ENCODE measurements at regions not wholly inside any gene's neighbourhood (a gene's known extent, or its start where the extent isn't known, plus 50 kb on each side); places are given as distances from the start of the nearest gene placed in this dataset.

DNA sequence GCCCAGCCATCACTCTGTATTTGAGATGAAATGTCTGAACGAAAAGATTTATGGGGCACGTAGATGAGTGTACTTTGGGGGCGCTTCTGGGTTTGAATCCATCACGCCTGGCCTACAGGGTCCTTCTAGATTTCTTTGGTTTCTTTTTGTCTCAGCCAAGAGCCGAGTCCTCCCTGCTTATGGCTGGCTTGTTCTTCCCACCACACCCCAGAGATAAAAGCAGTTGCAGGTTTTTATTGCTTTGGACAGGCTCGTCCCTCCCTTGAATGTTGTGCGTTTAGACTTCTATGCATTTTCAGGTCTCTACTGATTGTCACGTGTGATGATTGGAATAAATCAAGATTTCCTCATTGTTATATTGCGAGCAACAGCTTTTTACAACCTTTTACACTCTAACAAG is 104.8 kb upstream of the CHRNA7 start:
- no peak for DNase-seq

DNA sequence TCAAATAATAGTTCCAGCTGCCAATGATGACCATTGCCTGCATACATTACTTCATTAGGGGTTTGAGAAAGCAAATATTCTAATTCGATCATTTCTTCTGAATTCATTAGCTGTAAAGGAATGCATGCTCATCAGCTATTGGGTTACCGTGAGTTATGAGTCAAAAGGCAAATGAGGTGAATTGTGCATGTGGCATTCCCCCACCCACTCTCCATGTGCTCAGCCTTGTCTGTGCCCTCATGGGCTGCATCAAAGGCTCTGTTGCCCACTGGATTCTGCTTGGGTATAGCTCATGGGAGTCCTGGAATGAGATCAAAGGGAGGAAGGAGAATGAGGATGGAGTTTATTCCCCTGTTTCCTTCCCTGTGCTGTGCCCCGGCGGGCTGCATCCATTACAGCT is 99.3 kb upstream of the CHRNA7 start:
- DNase-seq: peak; percentile 63

DNA sequence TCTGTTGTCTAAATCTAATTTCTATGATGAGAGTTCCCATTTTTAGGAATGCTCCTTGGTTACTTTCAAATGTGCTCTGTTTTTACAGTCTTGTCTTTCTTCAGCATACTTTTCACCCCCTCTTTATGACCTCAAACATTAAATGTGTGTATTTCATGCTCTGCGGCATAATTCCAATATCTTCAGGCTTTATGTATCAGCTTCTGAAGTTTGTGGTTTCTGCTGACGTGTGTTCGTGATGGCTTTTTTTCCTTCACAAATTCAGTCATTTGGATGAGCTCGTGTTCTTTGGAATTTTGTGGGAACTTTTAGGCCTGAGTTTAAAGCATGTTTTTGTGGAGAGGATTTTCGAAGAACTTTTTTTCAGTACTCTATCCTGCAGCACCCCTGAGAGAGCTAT is 97.7 kb upstream of the CHRNA7 start:
- no peak for DNase-seq

DNA sequence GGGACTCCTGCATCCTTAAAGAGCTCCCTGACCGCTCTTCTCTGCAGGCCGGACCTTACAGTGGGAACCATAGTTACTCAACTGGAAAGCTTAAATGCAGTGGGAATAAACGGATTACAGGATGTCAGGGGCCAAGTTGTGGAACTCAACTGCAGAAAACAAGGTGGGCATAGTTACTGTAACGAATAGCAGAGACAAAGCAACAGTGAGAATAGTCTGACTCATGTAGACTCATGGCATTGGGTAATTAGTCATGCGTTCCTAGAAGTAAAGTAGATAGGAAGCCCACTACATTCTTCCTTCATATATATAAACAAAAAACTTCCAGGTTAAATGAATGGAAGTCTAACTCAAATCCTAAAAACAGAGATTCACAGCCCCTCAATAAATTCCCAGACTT is 95.5 kb upstream of the CHRNA7 start:
- DNase-seq: no peak

DNA sequence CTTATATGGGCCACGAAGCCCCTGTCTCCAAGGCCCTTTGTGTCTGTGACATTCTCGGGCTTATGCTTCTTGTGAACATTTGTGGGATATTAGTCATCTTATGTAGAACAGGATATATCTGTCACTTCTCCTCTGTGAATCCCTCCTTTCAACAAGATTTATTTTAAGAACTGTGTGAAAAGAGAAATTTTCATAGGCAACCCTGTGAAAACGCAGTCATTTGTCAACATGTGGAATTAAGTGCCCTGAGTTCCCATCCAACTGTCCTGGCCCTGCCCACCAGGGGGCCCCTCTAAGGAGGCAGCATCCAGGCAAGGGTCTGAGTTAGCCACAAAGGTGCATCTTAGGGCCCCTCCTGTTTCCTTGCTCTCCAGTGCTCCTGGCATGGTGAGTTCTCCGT is 76.8 kb upstream of the CHRNA7 start:
- DNase-seq: no peak

DNA sequence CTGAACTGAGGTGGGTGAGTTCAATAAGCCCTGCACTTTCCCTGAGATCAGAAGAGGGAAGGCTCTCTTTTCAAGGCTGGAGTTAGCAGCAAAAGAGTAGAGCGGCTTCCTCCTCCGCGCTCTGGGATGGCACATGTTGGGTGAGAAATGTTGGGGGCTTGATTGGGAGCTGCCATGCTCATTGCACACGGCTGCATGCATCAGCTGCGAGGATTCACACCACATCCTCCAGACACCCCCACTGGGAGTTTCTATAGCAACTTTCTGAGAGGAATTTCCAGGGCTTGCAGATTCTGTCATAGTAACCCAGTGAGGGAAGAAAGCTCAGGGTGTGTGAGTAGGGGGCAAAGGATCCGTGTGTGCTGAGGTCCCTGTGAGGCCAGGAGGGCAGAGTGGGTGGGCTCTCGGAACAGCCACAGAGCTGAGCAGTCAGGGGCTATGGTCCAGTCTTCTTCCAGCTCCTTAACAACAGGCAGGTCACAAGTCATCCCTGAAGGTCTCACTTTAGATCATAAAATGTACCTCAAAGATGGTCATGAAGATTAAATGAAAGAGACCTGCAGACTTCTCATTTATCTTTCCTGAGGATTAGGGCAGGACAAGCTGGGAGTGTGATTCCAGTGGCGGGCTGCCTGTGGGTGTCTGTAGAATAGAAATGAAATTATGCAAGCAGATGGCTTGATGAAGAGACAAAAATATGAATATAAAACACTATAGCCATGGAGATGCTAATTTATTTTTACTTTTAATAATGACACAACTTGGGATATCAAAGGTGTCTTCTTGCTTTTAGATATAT is 75.7 kb upstream of the CHRNA7 start:
- no peak for DNase-seq

DNA sequence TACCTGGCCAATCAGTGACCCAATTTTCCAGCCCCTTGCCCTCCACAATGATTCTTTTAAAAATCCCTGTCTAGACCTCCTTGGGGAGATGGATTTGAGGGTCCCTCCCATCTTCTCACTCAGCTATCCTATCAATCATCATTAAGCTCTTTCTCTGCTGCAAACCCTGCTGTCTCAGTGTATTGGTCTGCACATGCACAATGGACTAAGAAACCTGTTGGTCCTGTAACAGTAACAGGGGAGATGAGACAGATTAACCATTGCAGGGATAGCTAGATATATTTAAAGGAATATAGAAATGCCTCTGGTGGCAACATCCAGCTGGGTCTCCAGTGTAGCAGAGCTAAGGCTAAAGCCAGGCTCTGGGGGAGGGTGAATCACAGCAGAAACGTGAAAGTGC is 74.6 kb upstream of the CHRNA7 start:
- no peak for DNase-seq

DNA sequence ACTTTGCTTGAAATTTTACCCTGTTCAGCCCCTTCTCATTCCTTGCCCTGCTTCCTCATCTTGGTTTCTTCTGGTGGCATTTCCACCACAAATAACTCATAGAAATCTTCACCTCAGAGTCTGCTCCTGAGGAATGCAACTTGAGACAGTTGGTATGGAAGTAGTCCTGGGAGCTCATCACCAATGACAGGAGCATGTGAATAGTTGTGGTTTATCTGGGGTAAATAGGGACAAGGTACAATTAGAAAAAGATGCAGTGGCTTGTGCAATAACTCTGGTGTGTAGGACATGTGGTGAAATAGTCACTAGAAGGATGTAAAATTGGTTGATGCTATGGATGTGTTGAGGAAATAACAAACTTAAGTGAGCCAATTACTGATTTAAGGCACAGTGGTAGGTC is 72.7 kb upstream of the CHRNA7 start:
- DNase-seq: no peak

DNA sequence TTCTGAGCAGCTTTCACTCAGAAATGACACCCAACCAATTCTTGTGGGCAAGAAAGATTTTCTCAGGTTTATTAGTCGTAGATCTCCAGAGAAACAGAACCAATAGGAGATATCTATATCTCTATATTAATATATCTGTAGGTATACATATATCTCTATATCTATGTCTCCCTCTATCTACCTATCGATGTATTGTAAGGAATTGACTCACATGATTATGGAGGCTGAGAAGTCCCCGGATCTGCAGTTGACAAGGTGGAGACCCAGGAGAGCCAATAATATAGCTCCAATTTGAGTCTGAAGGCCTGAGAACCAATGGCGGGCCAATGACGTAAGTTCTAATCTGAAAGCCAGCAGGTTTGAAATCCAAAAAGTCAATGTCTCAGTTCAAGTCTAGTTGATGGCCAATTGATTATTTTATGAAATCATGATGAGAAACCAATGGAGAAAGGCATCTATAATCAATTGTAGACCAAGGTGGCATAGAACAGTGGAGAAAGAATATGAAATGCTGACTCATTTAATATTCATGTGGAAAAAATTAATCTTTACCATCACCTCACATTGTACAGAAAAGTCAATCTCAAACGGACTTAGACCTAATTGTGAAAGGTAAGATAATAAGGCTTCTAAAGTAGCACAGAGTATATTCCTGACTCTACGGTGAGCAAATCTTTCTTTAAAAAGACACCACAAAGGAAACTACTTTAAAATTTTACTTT is 65.6 kb upstream of the CHRNA7 start:
- no peak for DNase-seq

DNA sequence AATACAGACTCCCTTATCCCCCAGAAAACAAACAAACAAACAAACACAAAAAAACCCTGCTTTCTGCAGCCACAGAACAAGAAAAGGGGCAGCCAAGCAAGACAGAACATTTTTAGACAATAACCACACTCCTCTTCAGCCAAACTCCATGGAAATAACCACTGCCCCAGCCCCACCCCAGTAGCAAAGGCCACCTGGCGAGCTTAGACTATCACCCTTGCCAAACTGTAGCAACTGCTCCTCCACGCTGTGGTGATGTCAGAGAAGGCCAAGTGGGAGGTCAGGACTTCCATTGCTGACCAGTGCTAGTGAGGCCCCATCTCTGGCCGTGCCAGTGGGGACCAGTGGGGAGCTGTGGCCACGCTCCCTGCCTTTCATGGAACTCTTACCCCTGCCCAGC is 60.3 kb upstream of the CHRNA7 start:
- DNase-seq: no peak

DNA sequence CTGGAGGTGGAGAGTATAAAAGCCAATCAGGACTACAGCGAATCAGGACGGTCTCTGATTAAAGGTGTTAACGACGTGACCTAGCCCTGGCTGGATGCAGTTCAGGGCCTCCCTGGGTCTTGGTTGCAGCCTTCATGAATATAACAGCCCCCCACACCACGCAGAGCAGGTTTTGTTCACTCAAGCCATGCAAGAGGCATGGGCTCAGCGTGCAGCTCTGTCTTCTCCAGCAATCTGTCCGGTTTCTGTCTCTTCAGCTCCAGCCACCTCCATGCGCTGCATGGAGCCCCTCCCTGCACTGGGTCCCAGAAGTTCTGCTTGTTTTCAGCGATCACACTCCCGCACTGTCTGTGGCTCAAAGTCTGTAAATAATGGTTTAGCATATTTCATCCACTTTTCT is 57.1 kb upstream of the CHRNA7 start:
- DNase-seq: no peak

DNA sequence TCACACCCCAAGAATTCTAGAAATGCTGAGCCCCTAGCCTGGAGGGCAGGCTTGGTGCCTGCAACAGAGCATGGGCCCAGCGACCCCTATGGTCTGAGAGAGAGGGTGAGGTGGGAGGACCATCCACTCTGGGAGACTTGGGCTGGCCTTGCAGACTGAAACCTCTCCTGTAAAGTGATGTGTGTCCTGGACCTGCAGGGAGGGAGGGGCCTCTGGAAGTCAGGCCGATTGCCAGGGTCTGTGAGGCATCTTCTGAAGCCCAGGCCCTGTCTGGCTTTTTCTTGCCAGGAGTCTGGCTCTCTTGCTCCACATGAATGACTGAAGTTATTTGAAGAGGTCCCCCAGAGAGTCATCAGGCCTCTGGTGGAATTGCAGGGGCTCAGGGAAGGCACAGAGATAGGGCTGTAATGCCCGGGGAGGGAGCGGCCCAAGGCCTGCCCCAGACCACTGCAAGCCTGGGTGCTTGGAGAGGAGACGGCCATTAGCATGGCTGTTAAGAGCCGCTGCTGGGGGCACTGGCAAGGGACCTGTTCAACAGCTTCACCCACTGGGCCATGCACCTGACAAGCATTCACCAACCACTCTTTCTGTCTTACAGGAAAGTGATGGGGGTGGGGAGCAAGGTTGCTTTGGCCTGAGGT is 56.0 kb upstream of the CHRNA7 start:
- DNase-seq: no peak

DNA sequence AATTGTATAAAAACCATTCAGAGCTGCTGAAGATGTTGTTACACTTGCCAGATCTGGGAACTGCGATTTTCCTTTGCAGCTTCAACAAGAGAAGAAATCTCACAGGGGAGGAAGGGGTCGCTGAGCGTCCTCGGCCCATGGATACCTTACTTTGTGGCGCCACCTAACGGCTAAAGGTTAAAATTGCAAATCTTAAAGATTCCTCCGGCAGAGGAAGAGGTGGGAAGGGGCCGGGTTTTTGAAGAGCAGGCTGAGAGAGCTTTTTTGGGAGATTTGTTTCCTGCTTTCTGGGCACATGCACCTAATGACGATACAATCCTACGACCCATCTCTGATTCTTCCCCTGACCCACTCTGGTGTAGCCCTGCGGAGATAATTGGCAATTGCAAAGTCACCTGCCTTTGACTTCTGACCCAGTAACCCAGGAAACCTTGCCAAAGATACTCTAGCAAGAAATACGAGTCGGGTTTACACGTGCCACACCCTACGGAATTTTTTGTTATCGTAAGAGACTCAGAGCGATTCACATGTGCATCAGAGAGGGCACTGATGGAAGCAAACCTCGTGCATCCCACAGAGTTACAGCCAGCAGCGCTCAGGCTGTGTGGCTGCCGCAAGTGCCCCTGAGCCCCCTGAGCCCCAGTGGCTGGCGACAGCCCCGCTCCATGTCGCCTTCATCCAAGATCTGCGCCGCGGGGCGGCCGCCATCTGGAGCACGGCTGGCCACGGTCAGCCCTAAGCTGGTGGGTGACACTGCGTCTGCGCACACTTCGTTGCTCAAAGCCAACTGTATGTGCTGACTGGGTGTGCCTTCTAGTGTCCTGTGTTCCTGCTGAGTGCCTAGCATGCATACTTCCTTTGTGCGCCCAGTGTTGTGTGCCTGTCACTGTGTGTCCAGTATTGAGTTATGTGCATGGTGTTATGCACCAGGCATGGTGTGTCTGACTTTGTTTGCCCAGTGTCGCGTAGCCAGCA is 55.2 kb upstream of the CHRNA7 start:
- DNase-seq: peak; percentile 50

DNA sequence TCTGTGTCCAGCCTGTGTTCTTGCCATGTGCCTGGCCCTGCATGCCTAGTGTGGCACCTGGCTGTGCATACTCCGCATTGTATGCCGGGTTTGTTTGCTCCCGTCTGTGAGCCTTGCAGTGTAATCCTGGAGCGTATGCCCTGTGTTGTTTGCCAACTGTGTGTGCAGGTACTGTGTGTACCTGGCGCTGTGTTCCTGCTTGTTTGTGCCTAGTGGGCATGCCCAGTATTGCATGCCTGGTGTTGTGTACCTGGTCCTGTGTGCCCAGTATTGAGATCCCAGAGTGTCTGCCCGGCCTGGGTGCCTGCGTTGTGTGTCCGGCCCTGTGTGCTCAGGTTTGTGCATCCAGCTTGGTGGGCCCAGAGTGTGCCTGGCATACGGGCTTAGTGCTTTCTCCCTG is 54.5 kb upstream of the CHRNA7 start:
- DNase-seq: peak; percentile 40

DNA sequence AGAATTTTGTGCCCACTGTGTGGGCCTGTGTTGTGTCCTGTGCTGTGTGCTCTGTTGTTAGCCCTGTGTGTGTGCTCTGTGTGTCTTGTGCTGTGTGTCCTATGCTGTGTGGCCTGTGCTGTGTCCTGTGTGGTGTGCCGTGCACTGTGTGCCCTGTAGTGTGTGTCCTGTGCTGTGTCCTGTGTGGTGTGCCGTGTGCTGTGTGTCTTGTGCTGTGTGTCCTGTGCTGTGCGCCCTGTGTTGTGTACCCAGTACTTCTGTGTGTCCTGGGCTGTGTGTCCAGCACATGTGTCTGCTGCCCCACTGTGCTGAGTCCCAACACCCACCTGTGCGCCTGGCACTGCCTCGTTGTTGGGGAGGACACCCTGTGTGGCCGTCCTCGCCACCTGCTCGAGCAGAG is 53.2 kb upstream of the CHRNA7 start:
- DNase-seq: no peak

DNA sequence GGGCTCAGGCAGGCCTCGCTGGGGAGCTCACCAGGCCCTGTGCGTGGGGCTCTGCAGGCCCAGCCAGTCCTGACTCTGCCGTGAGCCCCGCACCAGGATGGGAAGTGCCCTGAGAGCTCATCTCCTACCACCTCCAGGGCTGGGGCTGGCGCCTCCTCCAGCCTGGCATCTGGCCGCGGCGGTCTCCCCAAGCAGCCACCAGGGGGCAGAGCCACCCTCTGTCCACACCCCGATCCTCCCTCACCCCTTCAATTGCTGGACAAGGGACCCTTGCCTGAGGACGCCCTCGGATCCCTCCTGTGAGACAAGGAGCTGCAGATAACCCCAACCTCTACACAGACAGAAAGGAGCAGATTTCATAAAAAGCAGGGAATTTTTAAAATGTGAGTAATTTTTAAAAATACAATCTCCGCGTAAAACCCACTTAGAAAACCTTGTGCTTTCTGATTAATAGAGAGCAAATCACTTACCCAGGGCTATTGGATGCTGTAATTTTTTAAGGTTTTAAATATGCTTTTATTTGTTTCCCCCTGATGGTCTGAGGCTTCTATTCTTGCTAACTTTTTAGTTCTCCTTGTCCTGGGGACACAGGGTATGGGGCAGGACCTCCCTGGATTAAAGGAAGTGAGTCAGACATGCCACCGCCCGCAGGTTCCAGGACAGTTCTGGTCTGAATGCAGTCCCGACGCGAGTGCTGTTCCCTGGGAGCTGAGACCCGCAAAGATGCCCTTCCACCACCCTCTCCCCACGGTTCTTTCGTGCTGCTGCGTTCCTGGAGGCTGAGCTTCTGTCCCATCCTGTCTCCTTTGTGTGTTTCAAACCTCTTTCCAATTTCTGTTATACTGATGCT is 52.3 kb upstream of the CHRNA7 start:
- DNase-seq: peak; percentile 74

Measured in activated CD4-positive, alpha-beta T cell treated with anti-CD3 and anti-CD28 coated beads for 48 hours (primary cell).